ENCODE measurements at regions not wholly inside any gene's neighbourhood (a gene's known extent, or its start where the extent isn't known, plus 50 kb on each side); places are given as distances from the start of the nearest gene placed in this dataset.

DNA sequence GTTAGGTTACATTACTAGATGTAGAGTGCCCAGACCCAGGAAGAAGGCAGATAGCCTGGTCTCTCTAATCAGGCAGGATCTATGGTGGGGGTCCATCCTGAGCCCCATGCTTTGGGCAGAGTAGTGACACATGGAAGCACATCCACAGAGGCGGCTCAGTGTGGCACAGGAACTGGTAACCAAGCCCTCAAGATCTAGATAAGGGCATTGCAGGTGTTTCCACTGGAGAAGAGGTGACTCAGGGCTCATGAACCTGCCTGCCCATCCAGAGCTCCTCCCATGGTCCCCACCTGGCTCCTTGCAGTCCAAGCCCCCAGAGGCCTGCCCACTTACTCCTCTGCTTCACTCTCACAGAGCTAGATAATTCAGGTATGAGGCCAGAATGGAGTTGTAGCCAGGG, 62.0 kb upstream of the TMEM132E start:
- peaks cover 15% of the 10 kb centered on the region; the same call in 1 of the 2 replicates for H4K20me1 ChIP-seq (replicated peaks; ENCODE audit: control insufficient read depth, insufficient read depth, low read length)
- in situ Hi-C loops (cut with MboI) = no loop called here
- H3K4me2 ChIP-seq (ENCODE audit: insufficient read depth, low read length) = no peak overlapping the region
- no peak overlapping the region for H3K4me3 ChIP-seq
- peaks cover 0 to 12% of the 10 kb centered on the region in 2 experiments; a peak in 2 of 5 replicates for H3K27me3 ChIP-seq (ENCODE audit: control insufficient read depth in 2 of 2, insufficient read depth in 2 of 2, low read length in 2 of 2)
- H3K4me1 ChIP-seq (replicated peaks in 1 of 2; ENCODE audit: control insufficient read depth in 2 of 2, insufficient read depth in 2 of 2, low read length in 2 of 2) = no peaks in the 10 kb centered on the region
- no TSS peak for BruUV-seq (replicated peaks)
- ChIA-PET CTCF (ENCODE audit: low intra/inter-chr PET ratio) (no interaction called here), POLR2A (interaction anchor here (0.6 to 0.7 kb wide), 2 partner anchors 10 to 1201 kb away, joined by 3 to 4 read pairs; no protein-coding TSS in a partner anchor)
- H3K9me1 ChIP-seq (ENCODE audit: control insufficient read depth, insufficient read depth, low read length) = no peaks in the 10 kb centered on the region
- H3K9me3 ChIP-seq (replicated peaks; ENCODE audit: control insufficient read depth, insufficient read depth, low read depth, low read length) = no peaks in the 10 kb centered on the region
- H3K79me2 ChIP-seq (ENCODE audit: control insufficient read depth, insufficient read depth, low read length) = no peaks in the 10 kb centered on the region
- ATAC-seq (no peak), FAIRE-seq (no peak), DNase-seq (ENCODE audit: extremely low read depth in 1 of 4, low spot score in 3 of 4) (no peak)
- 0% methylated on average over 1 of the region's 1 CpG for WGBS (ENCODE audit: insufficient coverage, low coverage, missing lambda C conversion rate)
- no peaks in the 10 kb centered on the region for H3K36me3 ChIP-seq (ENCODE audit: control insufficient read depth, insufficient read depth, low read length)
- H3K9ac ChIP-seq (ENCODE audit: insufficient read depth in 1 of 2, low read depth in 2 of 2, low read length in 2 of 2) = no peak overlapping the region
- intact Hi-C loops (cut with micrococcal nuclease) = no loop called here
- no peak overlapping the region for H2AFZ ChIP-seq (ENCODE audit: low read depth, low read length)
- no peak overlapping the region for H3K27ac ChIP-seq (ENCODE audit: extremely low read depth, low read depth, low read length)
- TF ChIP-seq ZBTB49 (CRISPR knock-in tag; IDR thresholded peaks at IDR 0.05; ENCODE audit: borderline replicate concordance) (no peak), DIDO1 (tag; IDR thresholded peaks at IDR 0.05; ENCODE audit: low read depth) (no peak), PML (IDR thresholded peaks at IDR 0.05; ENCODE audit: low read length) (no peak), E4F1 (CRISPR knock-in tag; IDR thresholded peaks at IDR 0.05; ENCODE audit: borderline replicate concordance) (no peak), FOXJ2 (tag; IDR thresholded peaks at IDR 0.05) (no peak), ZBTB17 (CRISPR knock-in tag; IDR thresholded peaks at IDR 0.05) (no peak), RBBP5 (IDR thresholded peaks at IDR 0.05; ENCODE audit: borderline replicate concordance, insufficient read depth, low read length, poor library complexity, severe bottlenecking) (no peak), PHF8 (IDR thresholded peaks at IDR 0.05; ENCODE audit: borderline replicate concordance, low read length) (no peak), GTF3C2 (IDR thresholded peaks at IDR 0.05; ENCODE audit: borderline replicate concordance, extremely low read depth, insufficient read length) (no peak), ZZZ3 (IDR thresholded peaks at IDR 0.05) (no peak)
- TF ChIP-seq, protein P1, sequence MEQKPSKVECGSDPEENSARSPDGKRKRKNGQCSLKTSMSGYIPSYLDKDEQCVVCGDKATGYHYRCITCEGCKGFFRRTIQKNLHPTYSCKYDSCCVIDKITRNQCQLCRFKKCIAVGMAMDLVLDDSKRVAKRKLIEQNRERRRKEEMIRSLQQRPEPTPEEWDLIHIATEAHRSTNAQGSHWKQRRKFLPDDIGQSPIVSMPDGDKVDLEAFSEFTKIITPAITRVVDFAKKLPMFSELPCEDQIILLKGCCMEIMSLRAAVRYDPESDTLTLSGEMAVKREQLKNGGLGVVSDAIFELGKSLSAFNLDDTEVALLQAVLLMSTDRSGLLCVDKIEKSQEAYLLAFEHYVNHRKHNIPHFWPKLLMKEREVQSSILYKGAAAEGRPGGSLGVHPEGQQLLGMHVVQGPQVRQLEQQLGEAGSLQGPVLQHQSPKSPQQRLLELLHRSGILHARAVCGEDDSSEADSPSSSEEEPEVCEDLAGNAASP (IDR thresholded peaks at IDR 0.05) = no peak
